ENCODE measurements at regions not wholly inside any gene's neighbourhood (a gene's known extent, or its start where the extent isn't known, plus 50 kb on each side); places are given as distances from the start of the nearest gene placed in this dataset.
A peak's percentile ranks its signal among the peaks of the same experiment; 100 is the strongest.

- H3K9me3 ChIP-seq: no peaks in the 10 kb centered on the region
- H3K27me3 ChIP-seq: no peaks in the 10 kb centered on the region
- WGBS, 2 donors: 53 to 85% methylated on average over 1 of the region's 1 CpG
- no peaks in the 10 kb centered on the region for H3K36me3 ChIP-seq
- no peak for DNase-seq
- intact Hi-C loops (cut with DNase I): no loop called here
- no peak overlapping the region for H3K4me3 ChIP-seq
- TF ChIP-seq POLR2A (IDR thresholded peaks at IDR 0.05): no peak
- no peak for TF ChIP-seq POLR2AphosphoS5 (IDR thresholded peaks at IDR 0.05)
- TF ChIP-seq EP300 (IDR thresholded peaks at IDR 0.05): no peak
- TF ChIP-seq, protein P1, sequence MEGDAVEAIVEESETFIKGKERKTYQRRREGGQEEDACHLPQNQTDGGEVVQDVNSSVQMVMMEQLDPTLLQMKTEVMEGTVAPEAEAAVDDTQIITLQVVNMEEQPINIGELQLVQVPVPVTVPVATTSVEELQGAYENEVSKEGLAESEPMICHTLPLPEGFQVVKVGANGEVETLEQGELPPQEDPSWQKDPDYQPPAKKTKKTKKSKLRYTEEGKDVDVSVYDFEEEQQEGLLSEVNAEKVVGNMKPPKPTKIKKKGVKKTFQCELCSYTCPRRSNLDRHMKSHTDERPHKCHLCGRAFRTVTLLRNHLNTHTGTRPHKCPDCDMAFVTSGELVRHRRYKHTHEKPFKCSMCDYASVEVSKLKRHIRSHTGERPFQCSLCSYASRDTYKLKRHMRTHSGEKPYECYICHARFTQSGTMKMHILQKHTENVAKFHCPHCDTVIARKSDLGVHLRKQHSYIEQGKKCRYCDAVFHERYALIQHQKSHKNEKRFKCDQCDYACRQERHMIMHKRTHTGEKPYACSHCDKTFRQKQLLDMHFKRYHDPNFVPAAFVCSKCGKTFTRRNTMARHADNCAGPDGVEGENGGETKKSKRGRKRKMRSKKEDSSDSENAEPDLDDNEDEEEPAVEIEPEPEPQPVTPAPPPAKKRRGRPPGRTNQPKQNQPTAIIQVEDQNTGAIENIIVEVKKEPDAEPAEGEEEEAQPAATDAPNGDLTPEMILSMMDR (IDR thresholded peaks at IDR 0.05): no peak
- H3K27ac ChIP-seq: no peak overlapping the region
- no peaks in the 10 kb centered on the region for H3K4me1 ChIP-seq
These were observed 67.5 kb upstream of the DAAM1 start for GRCh38 chr14:59120921-59121320.

DNA sequence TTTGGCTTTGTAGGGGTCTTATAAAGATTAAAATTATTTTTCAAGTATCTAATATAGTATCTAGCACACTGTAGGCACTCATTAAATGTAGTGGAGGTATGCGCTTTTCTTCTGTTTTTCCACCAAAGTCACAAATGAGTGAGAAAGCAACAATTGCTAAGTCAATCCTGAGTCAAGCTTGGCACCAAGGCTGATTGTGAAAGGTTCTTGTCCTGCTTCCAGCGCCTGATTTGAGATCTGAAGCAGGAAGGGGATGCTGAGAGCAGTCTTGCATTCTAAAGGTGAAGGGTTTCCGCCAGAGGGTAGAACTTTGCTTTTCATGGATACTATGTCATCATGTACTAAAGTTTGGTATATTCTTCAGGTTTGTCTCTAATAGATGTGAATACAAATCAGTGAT is 64.9 kb upstream of the DAAM1 start:
- DNase-seq: no peak
- intact Hi-C loops (cut with DNase I): no loop called here
- H3K9me3 ChIP-seq: no peaks in the 10 kb centered on the region

GRCh38 chr14:59123975-59124374 is 64.5 kb upstream of the DAAM1 start:
- intact Hi-C loops (cut with DNase I): loop anchor here (2.0 kb wide), 1 partner anchor 623 kb away; no protein-coding TSS in a partner anchor
- WGBS, 2 donors: 42 to 52% methylated on average over 4 of the region's 4 CpGs
- DNase-seq: no peak
- Histone ChIP-seq H3K36me3 (no peaks in the 10 kb centered on the region), H3K4me3 (no peak overlapping the region), H3K27me3 (no peaks in the 10 kb centered on the region), H3K27ac (no peak overlapping the region), H3K4me1 (peaks cover 0 to 6% (median 2%) of the 10 kb centered on the region in 4 donors), H3K9me3 (no peaks in the 10 kb centered on the region)
- TF ChIP-seq, protein P1 (IDR thresholded peaks at IDR 0.05): no peak
- TF ChIP-seq EP300 (IDR thresholded peaks at IDR 0.05) (no peak), POLR2AphosphoS5 (IDR thresholded peaks at IDR 0.05) (no peak), POLR2A (IDR thresholded peaks at IDR 0.05) (no peak)

More for the DNA sequence above, 64.9 kb upstream of the DAAM1 start:
- WGBS, 2 donors: 87 to 90% methylated on average over 3 of the region's 3 CpGs
- Histone ChIP-seq H3K4me3 (no peak overlapping the region), H3K27me3 (no peaks in the 10 kb centered on the region), H3K27ac (no peak overlapping the region), H3K36me3 (no peaks in the 10 kb centered on the region), H3K4me1 (peaks cover 0 to 2% (median 0%) of the 10 kb centered on the region in 4 donors)
- TF ChIP-seq POLR2AphosphoS5 (IDR thresholded peaks at IDR 0.05): no peak

GRCh38 chr14:59125156-59125555 is 63.3 kb upstream of the DAAM1 start:
- intact Hi-C loops (cut with DNase I): loop anchor here (2.0 to 5.0 kb wide), 3 partner anchors 302 to 624 kb away; partner anchors contain the start of gene CCDC175
- Histone ChIP-seq H3K27ac (no peak overlapping the region), H3K4me1 (peaks cover 0 to 11% (median 3%) of the 10 kb centered on the region in 4 donors), H3K27me3 (no peaks in the 10 kb centered on the region), H3K4me3 (no peak overlapping the region), H3K36me3 (no peaks in the 10 kb centered on the region), H3K9me3 (no peaks in the 10 kb centered on the region)
- no peak for DNase-seq
- TF ChIP-seq EP300 (IDR thresholded peaks at IDR 0.05) (no peak), POLR2AphosphoS5 (IDR thresholded peaks at IDR 0.05) (no peak), POLR2A (IDR thresholded peaks at IDR 0.05) (no peak)
- TF ChIP-seq, protein P1 (IDR thresholded peaks at IDR 0.05): no peak
- WGBS, 2 donors: 54 to 73% methylated on average over 4 of the region's 4 CpGs

DNA sequence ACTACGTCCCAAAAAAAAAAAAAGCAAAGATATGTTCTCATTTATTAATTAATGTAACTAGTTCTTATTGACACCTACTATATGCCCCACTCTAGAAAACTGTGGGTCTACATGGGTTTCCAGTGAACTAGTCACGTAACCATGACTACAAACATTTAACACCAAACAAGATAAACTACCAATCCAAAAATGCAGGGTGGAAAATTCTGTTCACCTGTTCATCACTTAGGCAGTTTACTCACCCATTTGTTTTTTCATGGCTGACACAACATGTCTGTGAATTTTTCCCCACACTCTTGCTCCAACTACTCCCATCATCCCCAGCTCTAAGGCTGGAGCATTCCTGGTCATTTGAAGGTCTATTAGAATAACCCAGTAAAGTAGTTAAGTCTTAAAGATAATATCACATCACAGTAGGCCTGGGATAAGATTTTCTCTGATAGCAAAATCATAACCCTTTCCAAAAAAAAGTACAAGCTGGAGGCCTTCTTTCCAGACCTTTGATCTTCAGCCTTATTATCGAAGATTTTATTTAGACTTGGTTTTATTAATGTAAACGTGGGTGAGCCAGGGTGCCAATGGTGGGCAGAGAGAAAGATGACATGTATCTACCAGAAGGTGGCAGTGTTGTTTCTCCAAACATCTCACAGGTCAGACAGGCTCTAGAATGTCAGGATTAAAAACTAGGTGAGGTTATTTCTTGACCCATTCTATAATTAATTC is 61.6 kb upstream of the DAAM1 start:
- Histone ChIP-seq H3K9me3 (no peaks in the 10 kb centered on the region), H3K36me3 (no peaks in the 10 kb centered on the region), H3K4me3 (no peak overlapping the region), H3K27me3 (no peaks in the 10 kb centered on the region), H3K4me1 (peaks cover 0 to 24% (median 9%) of the 10 kb centered on the region in 4 donors), H3K27ac (no peak overlapping the region)
- intact Hi-C loops (cut with DNase I): loop anchor here (1.0 to 5.0 kb wide), 3 partner anchors 300 to 450 kb away; partner anchors contain the start of gene CCDC175
- WGBS, 2 donors: 41 to 45% methylated on average over 4 of the region's 4 CpGs
- no peak for DNase-seq
- no peak for TF ChIP-seq POLR2A (IDR thresholded peaks at IDR 0.05)
- TF ChIP-seq, protein P1 (IDR thresholded peaks at IDR 0.05): peak; percentile 56 to 82 (median 72)
- no peak for TF ChIP-seq POLR2AphosphoS5 (IDR thresholded peaks at IDR 0.05)
- no peak for TF ChIP-seq EP300 (IDR thresholded peaks at IDR 0.05)
